ENCODE measurements at regions not wholly inside any gene's neighbourhood (a gene's known extent, or its start where the extent isn't known, plus 50 kb on each side); places are given as distances from the start of the nearest gene placed in this dataset.

- TF ChIP-seq CTCF (IDR thresholded peaks at IDR 0.05) = no peak
- no peak for TF ChIP-seq POLR2AphosphoS5 (IDR thresholded peaks at IDR 0.05)
These were observed 173.1 kb downstream of the MFSD1 start for GRCh38 chr3:158974904-158975303.
